Smooth muscle cell (in vitro differentiated cells): ENCODE measurements at regions not wholly inside any gene's neighbourhood (a gene's known extent, or its start where the extent isn't known, plus 50 kb on each side); places are given as distances from the start of the nearest gene placed in this dataset.

Experiments
- DNase-seq: peaks from one replicate; lab custom pipeline; 2025; ENCODE audit not compliant: unreplicated experiment; lab: John Stamatoyannopoulos, UW
- H2AFZ ChIP-seq: fragments of 200-600 bp; sonication (generic); 2 replicates; pipeline ENCODE4 v1.6.0; 2016; ENCODE audit warnings: antibody characterized with exemption, low read depth, mild to moderate bottlenecking
- H3F3A ChIP-seq: fragments of 200-600 bp; sonication (generic); 2 replicates; pipeline ENCODE4 v1.6.0; 2017; ENCODE audit warnings: antibody characterized with exemption, low read depth
- H3K27ac ChIP-seq: fragments of 200-600 bp; sonication (generic); 2 replicates; pipeline ENCODE4 v1.5.1; 2016; ENCODE audit warnings: low read depth, mild to moderate bottlenecking
- H3K27me3 ChIP-seq: fragments of 200-600 bp; sonication (generic); 2 replicates; pipeline ENCODE4 v1.6.1; 2016; ENCODE audit warnings: low read depth, mild to moderate bottlenecking
- H3K36me3 ChIP-seq: fragments of 200-600 bp; sonication (generic); 2 replicates; pipeline ENCODE4 v1.5.1; 2016; ENCODE audit warnings: low read depth
- H3K4me1 ChIP-seq: fragments of 200-600 bp; sonication (generic); 2 replicates; pipeline ENCODE4 v1.5.1; 2016; ENCODE audit warnings: low read depth
- H3K4me2 ChIP-seq: fragments of 200-600 bp; sonication (generic); 2 replicates; pipeline ENCODE4 v1.6.0; 2016; ENCODE audit warnings: mild to moderate bottlenecking
- H3K4me3 ChIP-seq: fragments of 200-600 bp; sonication (generic); 2 replicates; pipeline ENCODE4 v1.5.1; 2016; ENCODE audit warnings: mild to moderate bottlenecking
- H3K79me2 ChIP-seq: fragments of 200-600 bp; sonication (generic); 2 replicates; pipeline ENCODE4 v1.6.0; 2016; ENCODE audit warnings: low read depth, mild to moderate bottlenecking
- H3K9ac ChIP-seq: fragments of 200-600 bp; sonication (generic); 2 replicates; pipeline ENCODE4 v1.6.0; 2016; ENCODE audit warnings: low read depth
- H3K9me3 ChIP-seq: fragments of 200-600 bp; sonication (generic); replicated peaks from 2 replicates; pipeline ENCODE4 v1.5.1; 2016; ENCODE audit warnings: low read depth
- H4K20me1 ChIP-seq: fragments of 200-600 bp; sonication (generic); 2 replicates; pipeline ENCODE4 v1.6.0; 2016; ENCODE audit warnings: low read depth
- CTCF ChIP-seq: fragments of 200-600 bp; sonication (generic); IDR thresholded peaks from 2 replicates; pipeline ENCODE4 v1.5.1; 2017; ENCODE audit warnings: borderline replicate concordance, mild to moderate bottlenecking, antibody characterized with exemption; ENCODE audit not compliant: insufficient read depth, poor library complexity, severe bottlenecking
- WGBS: methylation state at CpG from one replicate; pipeline ENCODE4 v1.1.7; 2016; ENCODE audit warnings: low lambda C conversion rate; 5-methylcytosine and 5-hydroxymethylcytosine counted together

- Histone ChIP-seq H3K27ac (no peak overlapping the region), H3K9ac (no peak overlapping the region), H3F3A (no peaks in the 10 kb centered on the region), H3K9me3 (no peaks in the 10 kb centered on the region), H2AFZ (no peak overlapping the region), H3K27me3 (no peaks in the 10 kb centered on the region), H3K4me3 (no peak overlapping the region), H3K4me1 (no peaks in the 10 kb centered on the region), H3K36me3 (no peaks in the 10 kb centered on the region), H4K20me1 (no peaks in the 10 kb centered on the region), H3K4me2 (peak overlapping the region; percentile 18), H3K79me2 (no peaks in the 10 kb centered on the region)
- no peak for TF ChIP-seq CTCF
- no peak for DNase-seq
- 29% methylated on average over 4 of the region's 4 CpGs for whole genome bisulfite sequencing
These were observed 198.2 kb upstream of the TMTC4 start for GRCh38 chr13:100872761-100873160.

GRCh38 chr13:100870898-100871297 lies 196.3 kb upstream of the TMTC4 start:
- Histone ChIP-seq H3K79me2 (no peaks in the 10 kb centered on the region), H3K9ac (no peak overlapping the region), H4K20me1 (no peaks in the 10 kb centered on the region), H3K36me3 (no peaks in the 10 kb centered on the region), H3K9me3 (peaks cover 10% of the 10 kb centered on the region), H3K4me3 (no peak overlapping the region), H3F3A (no peaks in the 10 kb centered on the region), H3K27me3 (no peaks in the 10 kb centered on the region), H3K27ac (no peak overlapping the region), H2AFZ (no peak overlapping the region), H3K4me1 (no peaks in the 10 kb centered on the region), H3K4me2 (no peak overlapping the region)
- no peak for TF ChIP-seq CTCF
- DNase-seq = no peak
- 21% methylated on average over 3 of the region's 3 CpGs for WGBS

GRCh38 chr13:100860866-100861265 lies 186.3 kb upstream of the TMTC4 start:
- Histone ChIP-seq H4K20me1 (no peaks in the 10 kb centered on the region), H3K79me2 (no peaks in the 10 kb centered on the region), H3K4me3 (no peak overlapping the region), H3K9me3 (no peaks in the 10 kb centered on the region), H3K9ac (no peak overlapping the region), H3K4me1 (no peaks in the 10 kb centered on the region), H2AFZ (no peak overlapping the region), H3K4me2 (no peak overlapping the region), H3K27me3 (peaks cover 26% of the 10 kb centered on the region), H3K36me3 (no peaks in the 10 kb centered on the region), H3F3A (no peaks in the 10 kb centered on the region), H3K27ac (no peak overlapping the region)
- no peak for TF ChIP-seq CTCF
- no peak for DNase-seq
- WGBS = 66% methylated on average over 4 of the region's 4 CpGs

- DNase-seq = no peak
- no peaks in the 10 kb centered on the region for H3F3A ChIP-seq
- peaks cover 35% of the 10 kb centered on the region for H3K27me3 ChIP-seq
- no peak overlapping the region for H3K4me3 ChIP-seq
- no peak overlapping the region for H3K27ac ChIP-seq
- no peaks in the 10 kb centered on the region for H4K20me1 ChIP-seq
- no peaks in the 10 kb centered on the region for H3K36me3 ChIP-seq
- TF ChIP-seq CTCF = no peak
- no peaks in the 10 kb centered on the region for H3K79me2 ChIP-seq
- no peaks in the 10 kb centered on the region for H3K4me1 ChIP-seq
- no peaks in the 10 kb centered on the region for H3K9me3 ChIP-seq
- H2AFZ ChIP-seq = no peak overlapping the region
- 71% methylated on average over 5 of the region's 5 CpGs for WGBS
- no peak overlapping the region for H3K9ac ChIP-seq
- no peak overlapping the region for H3K4me2 ChIP-seq
These were observed 185.3 kb upstream of the TMTC4 start for GRCh38 chr13:100859861-100860260.
